HG03521 (cell line): ENCODE measurements at regions not wholly inside any gene's neighbourhood (a gene's known extent, or its start where the extent isn't known, plus 50 kb on each side); places are given as distances from the start of the nearest gene placed in this dataset.

Source experiments
- ATAC-seq: cut with Tn5 transposase; IDR thresholded peaks from one replicate; pipeline ENCODE4 v1.9.1; 2021; ENCODE audit warnings: mild to moderate bottlenecking, moderate library complexity; ENCODE audit not compliant: unreplicated experiment

DNA sequence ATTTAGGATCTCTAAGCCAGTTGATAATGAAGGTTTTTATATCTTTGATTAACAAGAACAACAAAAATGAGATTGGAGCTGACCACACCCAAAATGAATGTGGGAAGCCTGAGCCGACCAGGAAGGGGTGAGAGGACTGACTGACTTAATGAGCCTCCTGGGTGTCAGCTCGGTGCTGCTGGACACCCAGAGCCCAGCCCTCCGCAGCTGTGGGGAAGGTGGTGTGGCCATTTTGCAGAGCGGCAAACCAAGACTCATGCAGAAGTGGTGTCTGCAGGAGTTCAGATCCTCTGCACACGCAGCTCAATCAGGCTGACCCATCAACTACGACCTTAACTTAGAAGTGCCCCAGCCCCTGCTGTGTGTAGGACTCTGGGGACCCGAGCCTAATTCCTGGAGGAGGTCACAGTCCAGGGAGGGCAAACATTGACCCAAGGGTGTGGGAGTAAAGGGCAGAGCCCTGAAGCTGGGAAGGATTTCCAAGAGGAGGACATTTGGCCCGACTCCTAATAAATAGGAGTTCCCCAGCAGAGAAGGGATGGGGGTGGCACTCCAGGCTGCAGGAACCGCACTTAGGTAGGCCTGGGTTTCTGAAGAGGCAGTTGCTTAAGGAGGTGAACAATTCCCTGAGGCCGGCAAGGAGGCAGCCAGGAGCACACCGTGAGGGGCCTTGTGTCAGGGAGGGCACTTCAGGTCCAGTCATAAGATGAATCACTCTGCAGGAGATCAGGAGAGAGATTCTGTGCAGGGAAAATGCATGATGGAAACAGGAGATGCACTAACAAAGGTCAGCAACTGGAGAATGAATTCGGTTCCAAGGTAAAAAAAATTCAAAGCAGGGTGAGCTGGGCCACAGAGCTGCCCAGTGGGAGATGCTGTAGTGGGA, 197.1 kb upstream of the TPM1 start:
- ATAC-seq = no peak

DNA sequence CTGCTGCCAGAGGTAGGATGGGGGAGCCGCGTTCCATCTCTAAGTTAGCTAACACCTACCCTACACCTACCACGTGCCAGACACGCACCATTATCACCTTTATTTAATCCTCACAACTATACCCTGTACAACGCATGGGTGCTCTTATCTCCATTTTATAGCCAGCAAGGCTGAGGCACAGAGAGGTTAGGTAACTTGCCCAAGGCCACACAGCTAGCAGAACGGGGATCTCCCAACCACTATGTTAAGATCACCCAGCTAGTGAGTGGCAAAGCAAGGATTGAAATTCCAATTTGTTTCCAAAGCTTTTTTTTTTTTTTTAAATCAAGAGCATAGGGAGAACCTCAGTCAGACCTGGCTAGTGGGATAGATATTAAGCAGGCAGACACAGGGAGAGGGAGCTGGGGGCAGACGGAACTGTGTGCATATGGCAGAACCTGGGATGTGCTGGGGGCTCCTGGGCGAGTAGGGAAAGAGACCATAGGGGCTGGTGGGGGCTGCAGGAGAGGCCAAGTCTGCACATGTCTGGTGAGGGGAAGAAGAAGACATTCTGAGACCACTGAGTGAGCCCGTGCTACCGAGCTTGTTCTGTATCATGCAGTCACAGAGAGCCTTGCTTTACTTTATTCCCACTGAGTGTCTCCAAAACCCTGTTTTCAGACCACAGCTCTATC, 196.3 kb upstream of the TPM1 start:
- no peak for ATAC-seq

DNA sequence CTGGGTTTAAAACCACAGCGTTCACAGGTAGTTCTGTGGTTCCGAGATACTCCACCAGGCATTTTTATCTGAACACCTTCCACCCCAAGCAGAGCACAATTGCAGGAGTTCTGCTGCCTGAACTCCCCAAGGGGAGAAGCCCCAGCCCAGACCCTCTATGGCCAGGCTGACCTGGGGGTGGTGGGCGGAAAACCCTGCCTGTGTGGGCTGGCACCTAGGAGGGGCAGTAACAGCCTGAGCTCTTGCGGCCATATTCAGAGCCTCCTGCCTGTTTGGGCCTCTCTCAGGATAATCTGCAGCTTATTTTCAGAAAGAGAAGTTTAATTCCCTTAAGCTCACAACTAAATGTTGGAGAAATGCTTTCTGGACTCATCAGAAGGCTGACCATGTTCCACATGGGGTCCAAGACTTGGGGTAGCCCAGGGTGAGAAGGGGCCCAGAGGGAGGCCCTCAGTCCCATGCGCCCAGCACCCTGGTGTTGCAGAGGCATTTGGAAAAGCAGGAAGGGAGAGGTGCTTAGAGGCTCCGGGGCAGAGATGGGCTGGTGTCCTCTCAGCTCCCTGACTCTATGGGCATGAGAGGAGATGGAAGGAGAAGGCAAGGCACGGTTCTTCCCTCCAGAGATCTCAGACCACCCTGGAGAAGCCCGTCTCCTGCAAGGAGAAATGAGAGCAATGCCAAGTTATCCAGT, 195.6 kb upstream of the TPM1 start:
- ATAC-seq = no peak

DNA sequence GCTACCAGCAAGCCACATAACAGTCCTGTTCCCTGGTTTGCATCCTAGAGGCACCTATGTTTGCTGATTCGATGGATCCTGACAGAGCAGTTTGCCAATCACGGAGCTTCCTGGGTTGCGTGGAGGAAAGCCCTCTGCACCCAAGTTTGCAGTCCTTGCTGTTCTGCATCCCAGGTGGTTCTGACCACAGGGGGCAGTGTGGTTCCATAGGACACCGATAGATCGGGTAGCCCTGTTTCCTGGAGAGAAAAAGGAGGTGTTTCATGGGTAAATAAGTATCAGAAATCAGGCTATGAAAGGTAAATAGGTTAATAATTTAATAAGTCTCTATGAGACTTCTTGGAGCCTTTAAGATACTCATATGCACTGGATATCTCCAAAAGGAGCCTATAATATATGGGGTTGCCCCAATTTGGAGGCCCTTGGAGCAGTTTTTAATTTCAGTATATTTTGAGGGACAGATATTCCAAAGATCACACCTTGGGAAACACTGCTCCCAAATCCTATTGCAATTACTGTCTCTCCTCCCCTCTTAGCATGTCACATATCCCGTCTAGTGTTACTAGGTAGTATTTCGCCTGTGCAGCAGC, 194.6 kb upstream of the TPM1 start:
- ATAC-seq = no peak

DNA sequence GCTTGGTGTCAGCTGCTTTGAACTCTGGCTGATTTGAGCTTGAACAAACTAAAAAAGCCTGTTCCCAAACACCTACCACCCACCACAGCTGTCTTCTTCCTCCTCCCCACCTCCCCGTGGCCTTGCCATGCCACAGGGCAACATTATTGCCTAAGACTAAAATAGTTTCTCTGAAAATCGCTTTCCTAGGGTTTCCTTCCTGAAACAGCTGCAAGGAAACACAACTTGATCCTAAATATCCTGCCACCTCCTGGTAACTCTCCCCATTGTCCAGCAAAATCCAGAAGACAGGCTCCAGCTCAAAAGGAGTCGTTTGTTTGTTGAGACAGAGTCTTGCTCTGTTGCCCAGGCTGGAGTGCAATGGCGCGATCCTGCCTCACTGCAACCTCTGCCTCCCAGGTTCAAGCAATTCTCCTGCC, 193.9 kb upstream of the TPM1 start:
- no peak for ATAC-seq

DNA sequence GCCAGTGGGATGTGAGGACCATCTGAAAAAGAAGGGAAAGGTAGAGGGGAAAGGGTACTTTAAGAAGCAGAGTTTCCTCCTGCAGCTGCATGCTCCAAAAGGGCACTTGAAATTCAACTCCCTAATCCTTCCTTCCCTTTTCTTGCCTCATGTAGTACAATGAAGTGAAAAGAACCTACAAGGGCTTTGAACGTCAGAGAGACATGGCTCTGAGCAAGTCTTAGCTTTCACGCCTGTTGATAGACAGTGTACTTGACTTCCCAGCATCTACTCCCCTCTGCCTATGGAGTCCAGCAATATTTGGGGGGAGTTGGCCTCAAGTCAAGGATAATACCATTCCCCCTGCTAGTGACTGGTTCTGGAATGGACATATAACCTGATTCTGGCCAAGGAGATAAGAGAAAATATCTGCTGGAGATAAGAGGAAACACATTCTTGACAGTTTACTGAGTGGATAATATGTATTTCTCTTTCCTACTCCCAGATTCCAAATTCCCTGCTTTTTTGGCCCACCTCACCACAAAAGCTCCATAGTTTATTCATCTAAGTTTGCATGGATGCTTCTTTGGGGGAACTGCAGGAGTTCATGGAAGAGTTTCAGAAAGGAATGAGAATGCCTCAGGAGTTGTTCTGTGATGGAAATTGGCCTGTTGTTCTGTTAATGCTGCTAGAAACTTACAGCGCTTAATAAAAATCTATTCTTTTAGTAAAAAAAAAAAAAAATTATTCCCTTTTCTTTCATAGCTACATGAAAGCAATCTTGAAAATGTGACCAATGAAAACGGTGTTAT, 193.0 kb upstream of the TPM1 start:
- no peak for ATAC-seq

DNA sequence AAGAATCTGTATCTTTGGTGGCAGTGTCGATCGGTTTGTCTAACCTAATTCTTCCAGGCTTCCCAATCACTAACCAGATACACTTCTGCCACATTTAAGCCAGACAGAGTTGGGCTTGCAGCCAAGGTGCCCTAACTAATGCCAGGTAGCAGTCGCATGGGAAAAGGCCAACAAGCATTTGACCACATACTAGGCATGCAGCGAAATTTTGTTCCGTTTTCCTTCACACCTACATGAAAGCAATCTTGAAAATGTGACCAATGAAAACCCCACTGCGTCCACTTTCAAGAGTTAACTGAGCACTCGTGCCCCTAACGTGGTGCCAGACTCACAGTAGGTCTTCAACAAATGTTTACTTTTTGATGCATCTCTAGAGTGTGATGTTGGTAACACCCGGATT, 192.2 kb upstream of the TPM1 start:
- no peak for ATAC-seq

DNA sequence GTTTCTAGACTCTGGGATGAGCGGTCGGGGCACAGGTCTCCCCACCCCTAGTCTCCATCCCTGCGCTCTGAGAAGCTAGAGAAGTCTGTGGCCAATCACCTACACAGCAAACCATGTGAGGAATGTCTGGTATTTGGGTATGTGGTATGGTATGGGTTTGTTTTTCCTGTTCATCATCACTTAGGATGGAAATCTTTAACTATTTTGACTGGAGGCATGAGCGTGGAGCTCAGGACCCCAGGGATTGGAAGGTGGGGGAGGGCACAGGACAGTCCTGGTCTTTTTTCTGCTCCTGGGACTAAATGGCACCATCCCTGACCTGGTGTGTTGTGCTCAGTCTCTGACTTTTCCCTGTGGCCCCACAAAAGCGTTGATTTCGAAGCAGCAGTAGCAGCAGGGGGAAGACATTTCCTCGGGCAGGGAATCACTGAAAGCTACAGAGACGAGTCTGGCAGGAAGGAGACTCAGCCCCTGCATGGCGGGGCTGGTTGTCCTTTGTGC, 191.7 kb upstream of the TPM1 start:
- no peak for ATAC-seq

DNA sequence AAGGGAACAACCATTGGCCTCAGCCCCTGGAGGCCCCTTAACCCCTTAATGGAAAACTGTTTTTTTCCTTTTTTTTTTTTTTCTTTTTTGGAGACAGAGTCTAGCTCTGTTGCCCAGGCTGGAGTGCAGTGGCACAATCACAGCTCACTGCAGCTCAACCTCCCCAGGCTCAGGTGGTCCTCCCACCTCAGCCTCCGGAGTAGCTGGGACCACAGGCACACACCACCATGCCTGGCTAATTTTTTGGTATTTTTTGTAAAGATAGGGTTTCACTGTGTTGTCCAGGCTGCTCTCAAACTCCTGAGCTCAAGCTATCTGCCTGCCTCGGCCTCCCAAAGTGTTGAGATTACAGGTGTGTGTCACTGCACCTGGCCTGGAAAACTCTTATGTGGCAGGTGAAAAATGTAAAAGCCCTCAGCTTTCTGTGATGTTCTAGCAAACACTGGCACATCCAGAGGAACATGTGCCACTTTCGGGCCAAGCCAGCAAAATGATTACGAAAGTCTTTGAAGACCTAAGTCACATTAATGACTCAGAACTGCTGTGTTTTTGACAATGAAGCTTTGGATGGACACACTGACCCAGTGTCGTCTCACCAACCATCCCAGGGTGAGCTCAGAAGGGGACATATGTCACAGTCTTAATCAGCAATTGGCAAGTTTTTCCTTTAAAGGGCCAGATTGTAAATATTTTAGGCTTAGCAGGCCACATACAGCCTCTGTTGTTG, 189.3 kb upstream of the TPM1 start:
- ATAC-seq = no peak

DNA sequence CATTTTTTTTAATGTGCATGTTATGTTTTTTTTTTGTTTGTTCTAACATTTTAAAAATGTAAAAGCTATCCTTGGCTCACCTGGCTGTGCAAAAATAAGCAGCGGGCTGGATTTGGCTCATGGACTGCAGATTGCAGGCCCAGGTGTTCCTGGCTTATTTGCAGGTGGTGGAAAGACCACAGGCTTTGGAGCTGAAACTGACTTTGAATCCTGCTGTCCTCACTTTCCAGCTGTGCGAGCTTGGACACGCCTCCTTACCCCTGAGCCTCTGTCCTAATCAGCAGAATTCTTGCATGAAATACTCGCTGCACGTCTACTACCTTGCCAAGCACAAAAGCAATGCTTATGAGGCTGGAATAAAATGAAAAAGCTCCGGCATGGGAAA, 188.7 kb upstream of the TPM1 start:
- ATAC-seq = no peak

DNA sequence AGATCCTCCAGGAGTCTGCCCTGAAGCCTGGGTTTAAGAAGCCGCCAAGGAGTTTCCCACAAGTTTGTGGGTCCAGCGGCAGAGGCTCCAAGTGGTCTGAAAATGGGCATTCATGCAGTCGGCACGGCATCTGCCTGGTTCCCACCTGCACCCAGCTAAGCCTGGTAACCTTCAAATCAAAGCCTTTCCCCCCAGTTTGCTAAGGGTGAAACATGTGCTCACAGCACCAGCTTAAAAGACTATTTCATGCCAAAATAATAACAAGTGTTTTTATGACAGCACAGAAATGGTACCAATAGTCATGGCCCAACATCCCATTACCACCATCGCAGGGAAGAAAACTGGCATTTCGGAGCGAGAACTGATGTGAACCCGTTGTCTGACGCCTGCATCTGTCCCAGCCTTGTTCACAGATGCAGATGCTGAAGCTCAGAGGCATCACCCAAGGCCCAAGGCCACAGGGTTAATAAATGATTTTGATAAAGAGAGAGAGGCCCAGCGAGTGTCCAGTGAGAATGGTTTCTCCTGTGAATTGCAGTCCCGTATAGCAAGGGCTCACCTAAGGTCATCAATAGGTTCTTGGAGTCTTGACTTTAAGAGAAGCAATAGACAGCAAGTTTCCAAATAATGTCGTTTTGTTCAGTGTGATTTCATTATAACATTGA, 188.0 kb upstream of the TPM1 start:
- no peak for ATAC-seq

DNA sequence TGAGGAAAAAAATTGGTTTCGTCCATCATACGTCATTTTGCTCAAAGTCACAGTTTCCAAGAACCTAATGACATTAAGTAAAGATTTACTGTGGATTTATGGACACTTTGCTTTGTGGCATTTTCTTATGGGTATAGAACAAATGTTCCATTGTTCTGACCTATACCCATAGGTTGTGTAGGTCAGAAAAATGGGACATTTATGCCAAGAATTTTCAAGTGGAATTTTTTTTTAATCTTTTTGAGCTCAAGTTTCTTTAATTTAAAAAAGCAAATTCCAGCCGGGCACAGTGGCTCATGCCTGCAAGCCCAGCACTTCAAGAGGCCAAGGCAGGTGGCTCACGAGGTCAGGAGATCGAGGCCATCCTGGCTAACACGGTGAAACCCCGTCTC, 187.5 kb upstream of the TPM1 start:
- no peak for ATAC-seq

DNA sequence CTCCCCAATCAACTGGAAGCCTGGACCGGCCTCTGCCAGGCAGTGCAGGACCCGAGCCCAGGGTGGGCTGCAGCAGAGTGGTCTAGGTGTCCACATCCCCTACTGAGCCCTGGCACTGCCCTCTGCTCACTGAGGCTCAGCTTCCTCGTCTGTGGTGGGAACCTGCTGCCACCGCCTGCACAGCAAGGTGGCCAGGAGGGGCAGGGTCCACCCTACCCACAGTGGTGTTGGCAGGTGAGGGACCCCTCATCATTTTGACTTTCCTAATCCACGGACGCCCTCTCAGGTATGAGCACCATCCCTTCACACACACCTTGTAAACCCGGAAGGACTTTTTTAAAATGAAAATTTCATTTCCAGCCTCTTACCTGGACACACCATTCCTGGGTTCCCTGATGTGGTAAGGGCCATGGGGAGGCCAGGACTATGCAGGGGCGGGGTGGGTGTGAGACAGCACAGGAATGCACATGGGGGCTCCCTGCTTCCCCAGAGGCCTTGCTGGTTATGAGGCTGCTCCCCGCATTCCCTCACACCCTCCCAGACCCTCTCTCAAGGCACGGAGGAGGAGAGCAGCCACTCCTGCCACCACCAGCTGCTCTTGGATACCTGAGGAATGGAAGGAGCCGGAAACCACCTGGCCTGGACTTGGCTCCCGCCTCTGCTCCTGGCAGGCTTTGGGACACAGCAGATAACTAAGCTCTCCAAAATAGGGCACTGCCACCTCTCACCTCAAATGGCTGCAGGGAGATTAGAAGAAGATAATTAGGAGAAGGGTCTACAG, 185.9 kb upstream of the TPM1 start:
- ATAC-seq = no peak

DNA sequence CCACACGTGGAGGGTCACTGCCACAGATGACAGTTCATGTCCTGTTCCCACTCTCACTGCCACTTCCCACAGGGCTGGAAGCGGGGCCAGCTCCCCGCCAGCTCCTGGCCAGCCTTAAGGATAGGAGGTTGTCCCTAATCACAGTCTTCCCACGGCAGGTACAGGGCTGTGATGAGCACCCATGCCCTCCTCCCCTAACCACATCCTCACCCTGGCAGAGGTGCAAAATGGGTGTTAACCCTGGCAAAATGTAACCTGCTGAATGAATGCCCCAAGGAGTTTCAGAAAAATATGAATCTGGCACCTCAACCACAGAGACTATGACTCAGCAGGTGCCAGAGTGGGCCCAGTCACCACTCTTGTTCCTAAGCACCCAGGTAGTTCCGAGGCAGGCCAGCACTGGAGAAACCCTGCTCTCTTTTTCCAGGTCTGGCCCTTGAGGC, 185.1 kb upstream of the TPM1 start:
- no peak for ATAC-seq

DNA sequence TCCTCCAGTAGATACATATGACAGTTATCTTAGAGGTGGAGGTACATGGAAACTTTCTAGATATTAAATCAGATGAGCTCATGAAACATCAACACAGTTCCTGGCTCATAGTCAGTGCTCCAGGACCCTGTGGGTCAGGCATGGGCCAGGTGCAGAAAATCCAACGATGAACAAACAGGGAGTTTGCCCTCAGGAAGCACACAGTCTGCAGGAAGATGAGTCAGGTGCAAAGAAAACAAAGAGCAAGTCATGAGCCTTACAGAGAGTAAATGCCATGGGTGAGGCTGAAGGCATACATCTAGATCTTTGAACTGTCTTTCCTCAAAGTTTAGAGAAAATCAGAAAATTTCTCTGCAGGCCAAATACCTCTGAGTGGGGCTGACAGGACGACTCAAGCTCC, 184.2 kb upstream of the TPM1 start:
- ATAC-seq = no peak

DNA sequence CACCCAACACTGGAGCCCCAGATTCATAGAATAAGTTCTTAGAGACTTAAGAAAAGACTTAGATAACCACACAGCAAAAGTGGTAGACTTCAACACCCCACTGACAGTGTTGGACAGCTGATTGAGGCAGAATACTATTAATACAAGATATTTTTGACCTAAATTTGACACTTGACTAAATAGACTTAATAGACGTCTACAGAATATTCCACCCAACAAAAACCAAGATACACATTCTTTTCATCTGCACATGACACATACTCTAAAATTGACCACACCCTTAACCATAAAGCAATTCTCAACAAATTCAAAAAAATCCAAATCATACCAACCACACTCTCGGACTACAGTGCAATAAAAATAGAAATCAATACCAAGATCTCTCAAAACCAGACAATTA, 179.8 kb upstream of the TPM1 start:
- no peak for ATAC-seq

DNA sequence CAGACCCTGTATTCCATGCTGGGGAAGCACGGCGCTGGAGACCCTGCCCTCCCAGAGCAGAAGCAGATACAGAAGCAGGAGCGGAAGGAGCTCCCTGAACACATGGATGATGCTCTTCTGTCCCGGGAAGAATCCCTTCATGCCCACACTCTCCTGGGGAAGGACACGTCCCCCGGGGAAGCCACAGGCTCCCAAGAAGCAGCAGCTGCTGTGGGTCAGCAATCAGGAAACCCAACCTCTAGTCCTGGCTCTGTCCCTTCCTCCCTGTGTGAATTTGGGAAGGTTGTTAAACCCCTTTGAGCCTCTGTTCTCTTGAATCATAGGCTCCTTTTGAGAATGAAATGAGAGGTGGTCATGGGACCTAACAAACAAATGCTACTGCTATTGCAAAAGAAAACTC, 176.2 kb upstream of the TPM1 start:
- no peak for ATAC-seq

DNA sequence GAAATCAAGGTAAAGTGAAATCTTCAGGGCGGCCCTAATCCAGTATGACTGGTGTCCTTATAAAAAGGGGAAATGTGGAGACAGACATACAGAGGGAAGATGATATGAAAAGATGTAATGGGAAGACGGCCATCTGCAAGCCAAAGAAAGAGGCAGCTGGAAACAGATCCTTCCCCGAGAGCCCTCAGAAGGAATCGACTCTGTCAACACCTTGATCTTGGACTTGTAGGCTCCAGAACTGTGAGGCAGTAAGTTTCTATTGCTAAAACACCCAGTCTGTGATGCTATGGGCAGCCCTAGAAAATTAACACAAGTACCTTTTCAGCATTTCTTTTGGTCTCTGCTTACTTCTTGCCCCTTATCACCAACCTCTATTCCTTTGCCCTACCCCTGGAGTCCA, 174.7 kb upstream of the TPM1 start:
- ATAC-seq = no peak

DNA sequence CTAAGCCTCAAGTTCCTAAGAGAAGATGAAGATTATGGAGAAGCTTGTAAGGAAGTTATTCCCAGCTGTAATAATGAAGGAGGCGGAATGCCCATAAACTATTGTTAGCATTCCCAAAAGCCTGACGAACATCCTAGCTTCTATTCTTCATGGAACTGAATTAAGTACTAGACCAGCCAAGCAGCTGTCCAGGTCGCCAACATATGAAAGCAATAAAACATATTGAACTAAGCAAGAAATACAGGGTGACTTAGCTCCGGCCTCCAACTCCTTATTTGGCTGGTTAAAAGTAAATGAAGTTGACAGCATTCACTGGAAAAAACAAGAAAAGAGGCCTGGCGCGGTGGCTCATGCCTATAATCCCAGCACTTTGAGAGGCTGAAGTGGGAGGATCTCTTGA, 174.0 kb upstream of the TPM1 start:
- ATAC-seq = no peak
